DMS 273 treated with DMSO at 0.1 percent for 48 hours (cell line): ENCODE measurements at regions not wholly inside any gene's neighbourhood (a gene's known extent, or its start where the extent isn't known, plus 50 kb on each side); places are given as distances from the start of the nearest gene placed in this dataset.
"Not testable (repeated sequence)": the region's sequence is repeated elsewhere in the genome, so short reads cannot be mapped to it uniquely, and the experiment has no call there.

Source experiments
- DNase-seq: peaks from one replicate; lab custom pipeline; 2025; lab: John Stamatoyannopoulos, UW

DNA sequence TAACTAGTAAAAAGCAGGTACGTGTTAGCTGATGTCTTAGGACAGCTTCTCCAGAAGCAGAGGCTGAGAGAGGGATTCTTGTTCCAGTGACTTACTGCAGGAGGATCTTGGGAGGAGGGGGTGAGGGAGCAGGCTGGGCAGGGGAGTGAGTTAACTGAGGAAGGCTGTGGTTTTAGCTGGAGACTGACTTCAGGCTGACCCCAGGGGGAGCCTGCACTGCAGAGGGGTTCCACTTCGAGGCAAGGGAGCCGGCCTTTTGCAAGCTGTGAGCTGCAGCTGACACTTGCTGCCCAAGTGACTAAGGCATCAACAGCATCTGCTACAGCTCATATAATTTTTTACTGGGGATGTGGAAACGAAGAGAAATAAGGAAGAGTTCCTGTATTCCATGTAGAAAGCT lies 50.4 kb upstream of the SOD1 start:
- no peak for DNase-seq

DNA sequence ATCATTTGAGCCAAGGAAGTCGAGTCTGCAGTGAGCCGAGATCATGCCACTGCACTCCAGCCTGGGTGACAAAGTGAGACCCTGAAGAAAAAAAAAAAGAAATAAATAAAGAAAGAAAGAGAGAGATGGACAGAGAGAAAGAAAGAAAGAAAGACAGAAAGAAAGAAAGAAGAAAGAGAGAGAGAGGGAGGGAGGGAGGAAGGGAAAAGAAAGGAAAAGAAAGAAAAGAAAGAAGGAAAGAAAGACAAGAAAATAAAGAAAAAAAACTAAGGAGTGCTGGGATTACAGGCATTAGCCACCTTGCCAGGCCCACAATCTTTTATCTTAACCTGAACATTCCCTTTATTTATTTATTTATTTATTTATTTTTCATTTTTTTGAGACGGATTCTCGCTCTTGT lies 51.7 kb upstream of the SOD1 start:
- no peak for DNase-seq

- DNase-seq: no peak
Measured at GRCh38 chr21:31606081-31606874, 53.2 kb upstream of the SOD1 start.

DNA sequence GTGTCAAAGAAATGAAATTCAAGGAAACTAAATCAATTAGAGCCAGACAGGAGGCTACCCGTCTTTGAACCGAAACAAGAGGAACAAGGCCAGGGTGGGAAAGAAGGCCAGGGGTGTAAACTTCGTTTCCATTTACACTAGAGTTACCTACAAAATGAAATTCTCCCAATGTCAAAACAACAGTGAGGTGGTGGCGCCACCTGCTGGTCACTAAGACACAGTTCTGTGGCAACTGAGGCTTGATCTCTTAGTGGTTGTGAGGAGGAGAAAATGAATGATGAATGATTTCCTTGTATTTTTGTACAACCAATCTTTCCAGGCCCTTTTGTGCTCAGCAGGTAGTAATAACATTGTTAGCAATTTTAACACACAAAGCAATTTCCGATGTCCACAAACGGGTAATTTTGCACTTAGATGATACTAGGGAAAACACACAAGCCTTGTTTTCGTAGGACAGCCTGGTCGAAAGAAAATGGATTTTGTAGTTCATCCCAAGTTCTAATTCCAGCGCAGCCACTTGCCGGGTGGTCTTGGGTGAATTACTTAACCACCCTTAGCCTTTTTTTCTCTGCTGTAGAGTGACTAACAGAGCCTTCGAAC lies 54.8 kb upstream of the SOD1 start:
- peak; percentile 37 for DNase-seq

DNA sequence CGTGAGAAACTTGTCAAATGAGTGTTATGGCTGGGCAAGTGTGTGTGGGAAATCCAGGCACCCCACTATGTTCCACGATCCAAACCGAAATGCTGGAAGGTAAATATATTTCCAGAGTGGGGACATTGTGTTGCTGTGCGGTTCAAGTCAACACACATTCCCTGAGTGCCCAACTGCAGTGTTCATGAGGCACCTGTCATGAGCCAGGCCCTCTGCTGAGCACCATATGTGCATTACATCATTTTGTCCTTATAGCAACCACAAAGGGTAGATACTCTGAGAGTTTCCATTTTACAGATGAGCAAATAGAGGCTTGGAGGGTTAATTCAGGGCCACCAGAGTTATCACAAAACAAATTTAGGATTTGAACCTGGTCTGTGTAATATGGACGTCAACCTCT lies 59.9 kb upstream of the SOD1 start:
- DNase-seq: no peak

DNA sequence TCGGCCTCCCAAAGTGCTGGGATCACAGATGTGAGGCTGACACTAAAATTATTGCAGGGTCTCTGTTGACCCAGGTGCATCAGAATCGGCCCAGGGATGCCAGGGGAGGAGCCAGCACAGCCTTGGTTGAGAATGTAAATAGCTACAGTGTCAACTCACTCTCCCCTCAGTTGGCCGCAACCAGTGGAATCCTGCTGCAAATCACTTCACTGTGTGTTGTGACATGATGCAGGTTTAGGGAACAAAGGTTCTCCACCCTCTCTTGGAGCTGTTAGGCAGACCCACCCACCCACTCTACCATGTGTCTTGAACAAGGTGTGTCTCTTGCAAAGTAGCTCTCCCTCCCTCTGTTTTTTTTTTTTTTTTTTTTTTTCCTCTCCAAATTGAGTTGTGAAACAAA lies 60.5 kb upstream of the SOD1 start:
- DNase-seq: no peak

DNA sequence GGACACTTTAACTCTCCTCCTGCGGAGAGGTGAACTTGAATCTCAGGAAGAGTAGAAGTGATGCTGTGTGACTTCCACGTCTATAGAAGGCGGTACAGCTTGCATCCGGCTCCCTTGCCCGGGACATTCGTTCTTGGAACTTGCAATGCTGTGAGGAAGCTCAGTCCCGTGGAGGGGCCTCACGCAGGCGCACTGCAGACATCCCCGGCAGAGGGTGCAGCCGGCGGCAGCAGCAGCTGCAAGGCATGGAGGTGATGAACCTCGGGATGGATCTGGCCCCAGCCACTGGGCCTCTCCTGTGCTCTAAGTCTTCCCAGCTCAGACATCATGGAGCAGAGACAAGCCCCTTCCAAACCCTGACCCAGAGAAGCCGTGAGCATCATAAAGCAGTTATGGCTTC lies 61.8 kb upstream of the SOD1 start:
- DNase-seq: no peak

GRCh38 chr21:31596055-31596454 lies 63.4 kb upstream of the SOD1 start:
- no peak for DNase-seq

- DNase-seq: no peak
Measured at GRCh38 chr21:31594726-31595125, 64.8 kb upstream of the SOD1 start.

- DNase-seq: no peak
Measured at GRCh38 chr21:31594279-31594678, 65.2 kb upstream of the SOD1 start.

DNA sequence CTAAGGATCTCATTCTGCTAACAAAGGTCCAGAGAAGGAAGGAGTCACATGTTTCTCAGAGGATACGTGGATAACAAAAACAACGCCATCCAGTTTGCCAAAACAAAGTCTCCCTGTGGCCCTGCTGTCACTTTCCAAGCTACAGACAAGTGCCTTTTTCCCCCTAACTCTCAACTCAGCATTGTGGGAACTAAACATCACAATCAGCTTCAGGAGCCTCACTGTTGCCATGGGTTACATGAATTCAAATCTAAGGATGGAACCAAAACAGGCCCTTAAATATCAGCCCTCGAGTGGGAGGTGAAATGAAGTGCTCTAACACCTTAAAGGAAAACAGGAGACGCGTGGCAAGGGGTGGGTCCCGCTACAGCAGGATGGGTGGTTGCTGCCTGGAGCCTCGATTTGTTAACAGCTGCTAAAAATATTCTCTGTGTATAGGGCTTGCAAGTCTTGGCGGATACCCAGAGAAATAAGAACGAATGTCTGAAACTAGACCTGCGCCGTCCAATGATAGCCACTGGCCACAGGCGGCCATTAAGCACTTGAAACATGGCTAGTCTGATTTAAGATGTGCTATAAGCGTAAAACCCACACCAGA lies 66.4 kb upstream of the SOD1 start:
- DNase-seq: no peak

DNA sequence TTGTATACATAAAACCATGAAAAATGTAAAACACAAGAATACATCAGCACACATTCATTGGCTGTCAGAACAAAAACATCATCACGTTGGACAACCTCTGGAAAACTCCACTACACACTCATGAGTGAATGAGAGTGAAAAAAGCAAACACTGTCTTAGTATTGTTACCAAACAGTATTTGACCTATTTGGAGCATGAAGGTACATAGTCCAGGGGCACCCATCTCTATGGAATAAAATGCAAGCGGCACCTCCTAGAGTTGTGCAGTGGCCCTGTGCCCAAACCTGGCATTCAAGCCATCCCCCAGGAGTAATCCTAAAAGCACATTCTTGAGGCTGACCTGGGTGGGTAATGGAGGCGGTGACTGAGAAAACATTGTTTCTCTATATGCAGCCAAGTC lies 67.0 kb upstream of the SOD1 start:
- DNase-seq: no peak

- no peak for DNase-seq
Measured at GRCh38 chr21:31589820-31590219, 69.7 kb upstream of the SOD1 start.

DNA sequence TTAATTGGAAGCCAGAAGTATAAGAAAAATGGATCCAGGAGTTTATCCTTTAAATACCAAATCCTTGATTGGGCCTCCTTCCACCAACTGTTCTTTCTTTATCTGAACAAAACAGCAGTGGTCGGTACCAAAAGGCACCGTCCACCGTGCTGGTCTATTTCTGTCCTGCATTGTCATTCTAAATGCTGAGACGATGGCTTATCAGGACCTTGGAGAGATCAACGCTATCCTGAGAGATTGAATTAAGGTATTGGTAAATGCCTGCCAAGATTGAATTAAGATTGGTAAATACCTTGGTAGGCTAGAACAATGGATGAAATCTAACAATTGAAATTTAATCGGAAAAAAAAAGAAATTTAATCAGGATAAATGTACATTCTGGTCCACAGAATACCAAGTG lies 73.4 kb upstream of the SOD1 start:
- no peak for DNase-seq

DNA sequence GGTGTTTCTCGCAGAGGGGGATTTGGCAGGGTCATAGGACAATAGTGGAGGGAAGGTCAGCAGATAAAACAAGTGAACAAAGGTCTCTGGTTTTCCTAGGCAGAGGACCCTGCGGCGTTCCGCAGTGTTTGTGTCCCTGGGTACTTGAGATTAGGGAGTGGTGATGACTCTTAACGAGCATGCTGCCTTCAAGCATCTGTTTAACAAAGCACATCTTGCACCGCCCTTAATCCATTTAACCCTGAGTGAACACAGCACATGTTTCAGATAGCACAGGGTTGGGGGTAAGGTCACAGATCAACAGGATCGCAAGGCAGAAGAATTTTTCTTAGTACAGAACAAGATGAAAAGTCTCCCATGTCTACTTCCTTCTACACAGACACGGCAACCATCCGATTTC lies 75.6 kb upstream of the SOD1 start:
- DNase-seq: not testable (repeated sequence)

DNA sequence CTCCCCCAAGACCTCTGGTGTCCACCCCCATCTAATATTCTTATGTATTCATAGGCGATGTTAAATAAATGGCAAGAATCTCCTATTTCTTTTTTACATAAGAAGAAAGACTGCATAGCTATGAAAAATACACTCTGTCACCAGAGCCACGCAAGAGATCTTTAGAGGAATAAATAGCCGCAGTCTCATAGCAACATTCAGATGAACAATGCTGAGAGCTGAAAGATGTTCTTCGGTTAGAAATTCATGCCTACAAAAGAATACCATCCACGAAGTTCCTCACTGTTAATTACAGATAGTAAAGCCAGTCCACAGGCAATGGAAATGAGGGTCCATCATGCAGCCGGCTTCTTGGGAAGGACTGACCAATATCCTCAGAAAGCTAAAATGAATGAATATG lies 76.0 kb upstream of the SOD1 start:
- DNase-seq: no peak

DNA sequence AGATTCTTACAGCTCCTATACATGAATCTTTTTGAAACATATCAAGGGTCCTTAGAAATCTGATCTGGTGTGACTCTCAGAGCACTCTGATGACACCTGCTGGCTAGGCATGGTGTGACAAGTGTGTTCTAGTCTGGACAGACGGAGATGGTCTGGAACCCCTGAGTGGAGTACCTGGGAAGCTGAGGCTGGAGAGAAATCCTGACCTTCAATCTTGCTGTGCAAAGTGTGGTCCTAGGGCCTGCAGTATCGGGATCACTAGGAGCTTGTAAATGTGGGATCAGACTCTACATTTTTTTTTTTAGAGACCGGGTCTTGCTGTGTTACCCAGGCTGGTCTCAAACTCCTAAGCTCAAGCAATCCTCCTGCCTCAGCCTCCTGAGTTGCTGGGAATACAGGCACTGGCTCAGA lies 78.6 kb upstream of the SOD1 start:
- peak; percentile 22 for DNase-seq

- no peak for DNase-seq
Measured at GRCh38 chr21:31577271-31577670, 82.2 kb upstream of the SOD1 start.

DNA sequence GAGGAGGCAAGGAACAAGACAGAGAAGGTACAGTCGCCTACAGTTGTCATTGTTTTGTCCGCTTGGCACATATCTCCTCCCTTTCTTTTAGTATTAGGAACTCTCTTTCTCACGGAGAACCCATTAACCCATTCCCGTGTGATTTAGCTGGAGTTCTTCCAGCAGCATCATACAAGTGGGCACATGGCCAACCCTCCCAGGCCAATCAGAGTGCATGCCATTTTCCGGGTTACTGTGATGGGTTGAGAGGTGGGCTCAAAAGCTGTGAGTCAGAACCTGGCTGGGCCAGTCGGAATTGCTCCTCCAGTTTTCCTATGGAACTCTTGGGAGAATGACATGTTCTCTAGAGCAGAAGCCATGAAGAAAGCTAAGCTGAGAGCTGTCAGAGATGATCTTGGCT lies 83.1 kb upstream of the SOD1 start:
- peak; percentile 10 for DNase-seq

DNA sequence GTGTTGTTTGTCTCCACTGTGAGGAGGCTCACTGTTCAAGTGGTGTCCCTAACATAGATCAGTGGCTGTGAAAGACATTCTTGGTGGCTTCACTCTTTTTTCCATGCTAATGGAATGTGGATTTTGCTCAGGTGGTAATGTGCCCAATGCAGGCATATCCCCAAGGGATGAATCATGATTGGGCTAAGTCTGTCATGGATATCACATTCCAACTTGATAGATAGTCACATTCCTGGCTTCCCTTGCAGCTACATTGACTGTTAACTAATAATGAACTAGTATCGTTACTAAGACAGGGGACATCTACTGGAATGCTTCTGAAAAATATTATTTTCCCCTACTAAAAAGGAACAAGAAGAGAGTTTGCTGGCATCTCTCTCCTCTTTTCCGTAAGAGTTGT lies 86.3 kb upstream of the SOD1 start:
- no peak for DNase-seq

GRCh38 chr21:31571879-31572278 lies 87.6 kb upstream of the SOD1 start:
- DNase-seq: no peak

DNA sequence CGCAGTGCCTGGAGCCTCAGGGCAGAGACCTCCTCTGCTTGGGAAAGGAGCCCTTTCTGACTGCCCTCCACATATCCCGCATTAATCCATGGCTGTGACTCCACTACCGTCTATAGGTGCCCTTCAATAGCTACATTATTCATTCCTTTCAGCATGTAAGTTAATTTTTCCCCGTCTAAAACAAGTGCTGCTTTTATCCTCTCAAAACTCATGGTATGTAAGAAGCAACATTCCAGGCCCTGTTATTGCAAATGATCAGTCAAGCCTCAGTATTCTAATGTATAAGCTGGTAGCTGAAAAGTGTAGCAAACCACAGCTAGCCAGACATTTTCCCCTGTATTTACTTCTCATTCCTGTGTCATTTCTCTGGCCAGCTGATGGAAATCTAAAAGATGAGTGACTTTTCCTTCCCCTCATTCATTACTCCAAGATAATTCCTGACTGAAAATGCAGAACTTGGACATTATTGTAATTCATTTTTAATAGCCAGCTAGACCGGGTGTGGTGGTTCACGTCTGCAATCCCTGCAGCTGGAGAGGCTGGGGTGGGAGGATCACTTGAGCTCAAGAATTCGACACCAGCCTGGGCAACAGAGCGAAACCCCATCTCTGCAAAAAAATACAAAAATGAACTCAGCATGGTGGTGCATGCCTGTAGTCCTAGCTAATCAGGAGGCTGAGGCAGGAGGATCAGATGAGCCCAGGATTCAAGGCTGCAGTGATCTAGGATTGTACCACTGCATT lies 88.5 kb upstream of the SOD1 start:
- no peak for DNase-seq

DNA sequence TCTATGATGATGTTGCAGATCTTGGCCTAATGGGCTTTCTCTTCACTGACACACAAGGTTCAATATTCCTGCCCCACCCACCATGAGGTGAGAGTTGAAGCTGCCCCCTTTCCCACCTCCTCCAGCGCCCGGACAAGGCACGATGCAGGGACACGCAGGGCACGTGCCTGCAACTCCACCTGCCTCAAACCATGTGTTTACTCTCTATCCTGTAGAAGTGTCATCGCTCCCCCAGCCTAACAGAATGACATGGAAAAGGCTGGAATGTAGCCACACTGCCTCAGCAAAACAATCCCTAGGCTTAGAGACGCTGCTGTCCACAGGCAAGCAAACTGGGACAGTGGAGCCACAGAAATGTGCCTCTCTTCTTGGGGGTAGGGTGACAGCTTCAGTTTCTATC lies 92.9 kb upstream of the SOD1 start:
- no peak for DNase-seq
